ENCODE measurements at regions not wholly inside any gene's neighbourhood (a gene's known extent, or its start where the extent isn't known, plus 50 kb on each side); places are given as distances from the start of the nearest gene placed in this dataset.

DNA sequence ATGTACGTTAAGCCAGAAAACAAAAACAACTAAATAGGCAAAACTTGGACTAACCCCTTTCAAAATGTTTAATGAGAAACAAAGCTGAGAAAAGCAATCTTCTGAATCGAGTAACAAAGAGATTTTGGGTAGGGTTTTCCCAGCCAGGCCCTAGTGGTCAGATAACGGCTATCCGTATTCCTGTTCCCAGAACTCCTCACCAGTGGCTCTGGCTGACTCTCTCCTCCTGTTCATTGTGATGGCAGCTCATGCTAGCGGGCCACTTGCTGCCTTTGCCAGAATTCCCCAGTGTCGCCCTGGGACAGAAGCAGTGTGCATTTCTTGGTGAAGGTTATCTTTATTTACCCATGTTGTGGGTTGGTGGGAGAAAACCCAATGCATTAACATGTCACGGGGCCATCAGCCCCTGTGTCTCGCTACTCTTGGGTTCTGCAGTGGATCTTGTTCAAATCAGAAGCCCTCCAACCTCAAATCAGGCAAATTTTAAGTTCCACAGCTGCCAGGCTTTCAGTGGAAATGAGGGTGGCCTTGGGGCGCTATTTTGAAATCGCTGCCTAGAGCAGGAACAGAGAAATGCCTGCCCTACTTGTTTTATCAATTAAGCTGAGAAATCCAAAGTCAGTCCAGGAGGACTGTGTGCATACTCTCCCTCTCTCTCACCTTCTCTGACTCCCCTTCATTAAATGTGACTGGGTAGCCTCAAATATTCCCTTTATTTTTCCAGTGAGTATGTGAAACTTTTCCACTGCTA, 164.5 kb upstream of the NPVF start:
- Histone ChIP-seq H3K9me3 (no peaks in the 10 kb centered on the region), H3K36me3 (replicated peaks in 1 of 2; ENCODE audit: insufficient read depth in 1 of 2, low read depth in 2 of 2) (no peaks in the 10 kb centered on the region), H3K27me3 (no peaks in the 10 kb centered on the region), H3K4me3 (no peak overlapping the region), H3K27ac (peak overlapping the region in 1 of 4 donors; percentile 30), H3K4me1 (peaks cover 18% of the 10 kb centered on the region)
- 54 to 60% methylated on average over 10 of the region's 10 CpGs for WGBS, 2 donors
- DNase-seq (peak in 3 of 4 donors; percentile 10 to 34 (median 25)), ATAC-seq (no peak)
- TF ChIP-seq, protein P1, sequence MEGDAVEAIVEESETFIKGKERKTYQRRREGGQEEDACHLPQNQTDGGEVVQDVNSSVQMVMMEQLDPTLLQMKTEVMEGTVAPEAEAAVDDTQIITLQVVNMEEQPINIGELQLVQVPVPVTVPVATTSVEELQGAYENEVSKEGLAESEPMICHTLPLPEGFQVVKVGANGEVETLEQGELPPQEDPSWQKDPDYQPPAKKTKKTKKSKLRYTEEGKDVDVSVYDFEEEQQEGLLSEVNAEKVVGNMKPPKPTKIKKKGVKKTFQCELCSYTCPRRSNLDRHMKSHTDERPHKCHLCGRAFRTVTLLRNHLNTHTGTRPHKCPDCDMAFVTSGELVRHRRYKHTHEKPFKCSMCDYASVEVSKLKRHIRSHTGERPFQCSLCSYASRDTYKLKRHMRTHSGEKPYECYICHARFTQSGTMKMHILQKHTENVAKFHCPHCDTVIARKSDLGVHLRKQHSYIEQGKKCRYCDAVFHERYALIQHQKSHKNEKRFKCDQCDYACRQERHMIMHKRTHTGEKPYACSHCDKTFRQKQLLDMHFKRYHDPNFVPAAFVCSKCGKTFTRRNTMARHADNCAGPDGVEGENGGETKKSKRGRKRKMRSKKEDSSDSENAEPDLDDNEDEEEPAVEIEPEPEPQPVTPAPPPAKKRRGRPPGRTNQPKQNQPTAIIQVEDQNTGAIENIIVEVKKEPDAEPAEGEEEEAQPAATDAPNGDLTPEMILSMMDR (IDR thresholded peaks at IDR 0.05), result no peak
- TF ChIP-seq POLR2A (IDR thresholded peaks at IDR 0.05), result no peak
- intact Hi-C loops (cut with DNase I), result no loop called here

DNA sequence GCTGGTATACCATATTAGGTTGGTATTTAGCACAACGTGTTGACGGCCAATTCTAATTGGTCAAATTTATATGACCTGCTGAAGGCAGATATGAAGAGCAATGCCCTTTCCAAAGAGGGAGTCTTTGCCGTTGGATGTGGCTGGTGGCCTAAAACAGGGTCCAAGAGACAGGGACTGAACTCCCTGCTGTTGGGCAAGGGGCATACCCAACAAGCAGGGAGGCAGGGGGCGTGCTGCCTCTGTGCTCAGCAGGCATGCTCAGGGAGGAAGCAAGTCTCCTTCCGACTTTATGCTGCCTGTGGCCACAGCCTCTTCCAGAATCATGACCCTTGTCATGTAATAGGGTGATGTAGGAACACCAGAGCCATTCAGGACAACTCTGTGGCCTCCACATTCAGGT, 167.7 kb upstream of the NPVF start:
- WGBS, 2 donors, result 80 to 85% methylated on average over 5 of the region's 5 CpGs
- intact Hi-C loops (cut with DNase I), result no loop called here
- H3K27me3 ChIP-seq, result no peaks in the 10 kb centered on the region
- no peaks in the 10 kb centered on the region for H3K36me3 ChIP-seq (replicated peaks in 1 of 2; ENCODE audit: insufficient read depth in 1 of 2, low read depth in 2 of 2)
- H3K4me1 ChIP-seq, result peaks cover 7% of the 10 kb centered on the region
- H3K4me3 ChIP-seq, result no peak overlapping the region
- no peaks in the 10 kb centered on the region for H3K9me3 ChIP-seq
- TF ChIP-seq POLR2A (IDR thresholded peaks at IDR 0.05), result no peak
- TF ChIP-seq, protein P1 (IDR thresholded peaks at IDR 0.05), result no peak
- DNase-seq (no peak), ATAC-seq (no peak)
- H3K27ac ChIP-seq, result no peak overlapping the region

DNA sequence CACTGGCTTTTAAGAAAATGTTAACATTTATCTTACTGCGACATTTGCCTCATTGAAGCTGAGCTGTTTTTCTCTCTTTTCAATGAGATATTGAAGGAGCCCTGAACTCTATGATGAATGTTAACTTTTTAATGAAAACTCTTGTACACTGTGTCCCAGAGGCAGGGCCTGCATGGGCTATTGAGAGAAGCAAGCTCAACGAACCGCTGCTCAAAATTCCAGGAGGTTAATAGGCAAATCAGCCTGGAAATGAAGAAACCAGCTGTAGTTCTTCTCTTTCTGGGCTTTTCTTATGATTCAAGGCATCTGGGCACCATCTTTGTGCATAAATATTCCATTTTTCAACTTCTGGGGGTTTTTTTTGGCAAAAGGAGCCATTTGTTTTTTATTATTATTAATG, 168.4 kb upstream of the NPVF start:
- H3K27ac ChIP-seq, result no peak overlapping the region
- no peak for ATAC-seq
- TF ChIP-seq, protein P1 (IDR thresholded peaks at IDR 0.05), result no peak
- TF ChIP-seq POLR2A (IDR thresholded peaks at IDR 0.05), result no peak
- peaks cover 7% of the 10 kb centered on the region for H3K4me1 ChIP-seq
- WGBS, 2 donors, result 91 to 95% methylated on average over 3 of the region's 3 CpGs
- intact Hi-C loops (cut with DNase I), result no loop called here
- no peak overlapping the region for H3K4me3 ChIP-seq
- no peaks in the 10 kb centered on the region for H3K9me3 ChIP-seq
- DNase-seq, result no peak
- H3K36me3 ChIP-seq (replicated peaks in 1 of 2; ENCODE audit: insufficient read depth in 1 of 2, low read depth in 2 of 2), result no peaks in the 10 kb centered on the region
- no peaks in the 10 kb centered on the region for H3K27me3 ChIP-seq

DNA sequence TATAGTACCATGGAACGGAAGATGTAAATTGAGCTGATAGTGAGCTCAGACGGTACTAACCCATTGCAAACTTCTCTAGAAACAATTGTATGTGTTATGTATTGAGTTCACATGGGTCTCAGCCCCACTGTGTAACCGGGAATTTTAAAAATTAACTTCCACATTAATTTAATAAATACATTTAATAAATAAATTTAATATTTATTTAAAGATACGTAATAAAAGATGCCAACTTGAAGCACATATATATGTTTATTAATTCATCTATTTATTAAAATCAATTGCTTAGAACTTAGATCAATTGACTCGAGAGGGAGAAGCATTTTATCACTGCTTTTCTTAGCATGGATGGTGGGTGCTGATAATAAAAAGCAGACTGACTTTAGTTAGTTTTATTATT, 170.1 kb upstream of the NPVF start:
- Histone ChIP-seq H3K27ac (no peak overlapping the region), H3K4me3 (no peak overlapping the region), H3K4me1 (no peaks in the 10 kb centered on the region), H3K36me3 (replicated peaks in 1 of 2; ENCODE audit: insufficient read depth in 1 of 2, low read depth in 2 of 2) (no peaks in the 10 kb centered on the region), H3K9me3 (no peaks in the 10 kb centered on the region), H3K27me3 (no peaks in the 10 kb centered on the region)
- TF ChIP-seq, protein P1 (IDR thresholded peaks at IDR 0.05), result no peak
- TF ChIP-seq POLR2A (IDR thresholded peaks at IDR 0.05), result no peak
- DNase-seq, result no peak
- no peak for ATAC-seq
- intact Hi-C loops (cut with DNase I), result no loop called here
- 80 to 83% methylated on average over 5 of the region's 5 CpGs for WGBS, 2 donors
